ENCODE measurements at regions not wholly inside any gene's neighbourhood (a gene's known extent, or its start where the extent isn't known, plus 50 kb on each side); places are given as distances from the start of the nearest gene placed in this dataset.

GRCh38 chr5:3186736-3187405 is 408.8 kb upstream of the IRX1 start:
- no peak overlapping the region for H2AFZ ChIP-seq (ENCODE audit: insufficient read depth, low read depth, low read length, poor library complexity, severe bottlenecking)
- Mint-ChIP-seq H3K4me1 (no peaks in the 10 kb centered on the region), H3K27ac (no peak overlapping the region), H3K9me3 (peaks cover 0 to 3% (median 0%) of the 10 kb centered on the region in 7 donors), H3K36me3 (no peaks in the 10 kb centered on the region), H3K4me3 (no peak overlapping the region), H3K27me3 (ENCODE audit: low read depth in 3 of 3) (no peaks in the 10 kb centered on the region)
- no peak for DNase-seq
- H3K27ac ChIP-seq (ENCODE audit: low read depth in 1 of 2, low read length in 2 of 2): no peak overlapping the region
- H3K9ac ChIP-seq (ENCODE audit: insufficient read depth, low read length, poor library complexity, severe bottlenecking): no peak overlapping the region
- 100% methylated on average over 1 of the region's 12 CpGs for WGBS (ENCODE audit: insufficient coverage)
- no peak for TF ChIP-seq CTCF (IDR thresholded peaks at IDR 0.05)
- H3K27me3 ChIP-seq (ENCODE audit: control insufficient read depth in 2 of 2, insufficient read depth in 2 of 2, low read length in 2 of 2): no peaks in the 10 kb centered on the region
- no peak overlapping the region for H3K4me2 ChIP-seq (replicated peaks; ENCODE audit: extremely low read depth, low read length, poor library complexity, severe bottlenecking)
- H3K4me1 ChIP-seq (ENCODE audit: control insufficient read depth in 1 of 2, insufficient read depth in 2 of 2, low read length in 2 of 2): no peaks in the 10 kb centered on the region
- H4K20me1 ChIP-seq (ENCODE audit: insufficient read depth, low read length): no peaks in the 10 kb centered on the region
- no peaks in the 10 kb centered on the region for H3K79me2 ChIP-seq (ENCODE audit: insufficient read depth, low read length)
- intact Hi-C loops (cut with micrococcal nuclease): no loop called here
- no peaks in the 10 kb centered on the region for H3K9me3 ChIP-seq (replicated peaks in 1 of 2; ENCODE audit: control insufficient read depth in 1 of 2, insufficient read depth in 1 of 2, low read length in 2 of 2)
- no peaks in the 10 kb centered on the region for H3K36me3 ChIP-seq (replicated peaks in 1 of 2; ENCODE audit: control insufficient read depth in 1 of 2, insufficient read depth in 2 of 2, low read length in 2 of 2)
- no peak overlapping the region for H3K4me3 ChIP-seq (replicated peaks in 1 of 3; ENCODE audit: low read depth in 2 of 3, low read length in 3 of 3)

- H3K27me3 Mint-ChIP-seq (ENCODE audit: low read depth in 3 of 3): no peaks in the 10 kb centered on the region
- WGBS (ENCODE audit: insufficient coverage): 63% methylated on average over 3 of the region's 7 CpGs
- Histone ChIP-seq H3K27me3 (ENCODE audit: control insufficient read depth in 2 of 2, insufficient read depth in 2 of 2, low read length in 2 of 2) (no peaks in the 10 kb centered on the region), H3K36me3 (replicated peaks in 1 of 2; ENCODE audit: control insufficient read depth in 1 of 2, insufficient read depth in 2 of 2, low read length in 2 of 2) (no peaks in the 10 kb centered on the region), H3K4me3 (replicated peaks in 1 of 3; ENCODE audit: low read depth in 2 of 3, low read length in 3 of 3) (no peak overlapping the region), H3K9ac (ENCODE audit: insufficient read depth, low read length, poor library complexity, severe bottlenecking) (no peak overlapping the region), H3K4me2 (replicated peaks; ENCODE audit: extremely low read depth, low read length, poor library complexity, severe bottlenecking) (no peak overlapping the region), H4K20me1 (ENCODE audit: insufficient read depth, low read length) (no peaks in the 10 kb centered on the region), H3K4me1 (ENCODE audit: control insufficient read depth in 1 of 2, insufficient read depth in 2 of 2, low read length in 2 of 2) (no peaks in the 10 kb centered on the region), H3K79me2 (ENCODE audit: insufficient read depth, low read length) (no peaks in the 10 kb centered on the region), H2AFZ (ENCODE audit: insufficient read depth, low read depth, low read length, poor library complexity, severe bottlenecking) (no peak overlapping the region), H3K9me3 (replicated peaks in 1 of 2; ENCODE audit: control insufficient read depth in 1 of 2, insufficient read depth in 1 of 2, low read length in 2 of 2) (no peaks in the 10 kb centered on the region), H3K27ac (ENCODE audit: low read depth in 1 of 2, low read length in 2 of 2) (no peak overlapping the region)
- H3K36me3 Mint-ChIP-seq: no peaks in the 10 kb centered on the region
- intact Hi-C loops (cut with micrococcal nuclease): no loop called here
- TF ChIP-seq CTCF (IDR thresholded peaks at IDR 0.05): no peak
- no peak overlapping the region for H3K4me3 Mint-ChIP-seq
- H3K9me3 Mint-ChIP-seq: peaks cover 0 to 3% (median 0%) of the 10 kb centered on the region in 7 donors
- H3K27ac Mint-ChIP-seq: no peak overlapping the region
- H3K4me1 Mint-ChIP-seq: no peaks in the 10 kb centered on the region
- DNase-seq: no peak
These were observed 409.5 kb upstream of the IRX1 start for GRCh38 chr5:3186156-3186555.
